NCI-H446 treated with DMSO at 0.1 percent for 48 hours (cell line): ENCODE measurements at regions not wholly inside any gene's neighbourhood (a gene's known extent, or its start where the extent isn't known, plus 50 kb on each side); places are given as distances from the start of the nearest gene placed in this dataset.
"Not testable (repeated sequence)": the region's sequence is repeated elsewhere in the genome, so short reads cannot be mapped to it uniquely, and the experiment has no call there.

Experiments
- DNase-seq: peaks from one replicate; lab custom pipeline; 2025; lab: John Stamatoyannopoulos, UW

- DNase-seq: no peak
These were observed 206.8 kb upstream of the ZNF217 start for GRCh38 chr20:53800418-53800817.

GRCh38 chr20:53797085-53797484 is 203.4 kb upstream of the ZNF217 start:
- no peak for DNase-seq

DNA sequence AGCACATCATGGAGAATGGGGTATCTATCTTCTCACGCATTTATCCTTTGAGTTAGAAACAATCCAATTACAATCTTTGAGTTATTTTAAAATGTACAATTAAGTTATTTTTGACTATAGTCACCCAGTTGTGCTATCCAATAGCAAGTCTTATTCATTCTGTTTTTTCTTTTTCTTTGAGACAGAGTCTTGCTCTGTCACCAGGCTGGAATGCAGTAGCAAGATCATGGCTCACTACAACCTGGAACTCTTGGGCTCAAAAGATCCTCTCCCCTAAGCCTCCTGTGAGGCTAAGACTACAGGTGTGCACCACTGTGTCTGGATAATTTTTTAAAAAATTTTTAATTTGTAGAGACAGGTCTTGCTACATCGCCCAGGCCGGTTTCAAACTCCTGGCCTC is 201.5 kb upstream of the ZNF217 start:
- DNase-seq: no peak

- DNase-seq: no peak
These were observed 201.0 kb upstream of the ZNF217 start for GRCh38 chr20:53794529-53795115.

DNA sequence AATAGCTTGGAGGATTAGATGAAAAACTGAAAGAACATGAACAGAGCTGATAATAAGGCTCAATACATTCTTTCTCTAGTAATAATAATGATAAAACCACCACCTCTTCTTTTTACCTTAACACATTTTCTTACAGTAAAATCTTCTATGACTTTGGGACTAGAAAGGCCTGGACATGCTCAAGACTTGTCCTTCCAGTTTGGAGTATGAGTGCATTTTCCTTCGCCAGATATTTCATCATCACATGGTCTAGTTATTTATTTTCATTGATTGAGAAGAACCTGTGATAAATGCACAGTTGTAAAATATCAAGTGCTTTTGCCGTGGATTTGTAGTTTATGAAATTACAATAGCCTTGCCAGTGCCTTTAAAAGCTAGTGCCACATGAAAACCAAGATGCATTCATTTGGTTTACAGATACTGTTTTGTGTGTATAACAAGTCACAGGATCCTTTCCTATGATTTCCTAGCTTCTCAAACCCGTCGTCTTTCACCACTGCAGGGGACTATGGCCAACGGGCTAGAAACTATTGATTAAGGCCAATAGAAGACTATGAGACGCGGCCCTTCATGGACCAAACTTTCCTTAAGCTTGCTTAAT is 200.2 kb upstream of the ZNF217 start:
- DNase-seq: no peak

- no peak for DNase-seq
These were observed 199.4 kb upstream of the ZNF217 start for GRCh38 chr20:53792946-53793536.

GRCh38 chr20:53789989-53790675 is 196.5 kb upstream of the ZNF217 start:
- DNase-seq: no peak

DNA sequence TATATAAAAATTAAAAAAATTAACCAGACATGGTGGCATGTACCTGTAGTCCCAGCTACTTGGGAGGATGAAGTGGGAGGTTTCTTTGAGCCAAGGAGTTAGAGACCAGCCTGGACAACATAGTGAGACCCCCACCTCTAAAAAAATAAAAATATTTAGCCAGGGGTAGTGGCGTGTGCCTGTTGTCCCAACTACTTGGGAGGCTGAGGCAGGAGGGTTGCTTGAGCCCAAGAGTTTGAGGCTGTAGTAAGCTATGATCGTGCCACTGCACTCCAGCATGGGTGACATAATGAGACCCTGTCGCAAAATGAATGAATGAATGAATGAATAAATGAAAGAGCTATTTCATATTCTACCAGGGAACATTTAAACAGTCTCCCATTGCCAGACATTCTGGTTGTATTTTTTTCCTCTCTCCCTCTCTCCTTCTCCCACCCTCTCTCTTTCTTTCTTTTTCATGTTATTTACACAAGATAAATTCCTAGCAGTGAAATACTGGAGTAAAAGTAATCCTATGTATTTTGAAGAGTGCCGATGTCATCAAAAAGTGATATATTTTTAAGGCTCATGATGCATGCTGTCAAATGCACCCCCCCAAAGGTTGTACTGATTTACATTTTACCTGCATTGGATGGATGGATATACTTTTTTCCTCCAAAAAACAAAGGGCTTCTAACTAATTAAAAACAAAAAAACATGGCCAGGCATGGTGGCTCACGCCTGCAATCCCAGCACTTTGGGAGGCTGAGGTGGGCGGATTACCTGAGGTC is 194.8 kb upstream of the ZNF217 start:
- no peak for DNase-seq

GRCh38 chr20:53787491-53787931 is 193.9 kb upstream of the ZNF217 start:
- not testable (repeated sequence) for DNase-seq

DNA sequence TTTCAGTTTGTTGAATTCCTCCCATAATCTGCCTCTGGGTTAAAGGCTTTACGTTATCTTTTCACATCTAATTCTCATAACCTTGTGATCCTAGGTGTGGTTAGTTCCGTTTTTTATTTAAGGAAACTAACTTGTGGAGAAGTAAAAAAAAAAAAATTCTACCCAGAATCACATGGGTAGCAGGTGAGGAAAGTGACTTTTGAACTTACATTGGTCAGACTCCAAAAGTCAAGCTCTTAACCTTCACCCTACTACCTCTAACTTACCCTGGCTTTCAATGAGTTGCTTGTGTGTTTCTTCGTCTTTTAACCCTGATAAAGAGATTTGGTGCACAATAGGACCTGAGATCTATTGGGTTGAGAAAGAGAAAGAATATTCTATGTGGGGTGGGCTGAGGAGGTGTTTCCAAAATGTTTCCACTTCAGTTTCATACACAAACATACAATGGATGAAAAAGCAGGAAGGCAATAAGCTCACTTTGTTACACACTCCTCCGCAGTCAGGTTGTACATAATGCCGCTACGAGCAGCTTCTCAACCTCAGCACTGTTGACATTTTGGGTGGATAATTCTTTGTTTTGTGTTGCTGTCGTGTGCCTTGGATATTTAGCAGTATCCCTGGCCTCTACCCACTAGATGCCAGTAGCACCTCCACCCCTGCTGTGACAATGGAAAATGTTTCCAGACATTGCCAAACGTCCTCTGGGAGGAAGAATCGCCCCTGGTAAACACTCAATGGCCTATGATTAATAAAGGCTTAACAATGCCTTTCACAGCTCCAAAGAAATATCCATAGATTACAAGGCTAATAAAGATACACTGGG is 193.0 kb upstream of the ZNF217 start:
- no peak for DNase-seq

GRCh38 chr20:53786071-53786444 is 192.4 kb upstream of the ZNF217 start:
- DNase-seq: no peak

GRCh38 chr20:53785320-53785719 is 191.7 kb upstream of the ZNF217 start:
- no peak for DNase-seq

- no peak for DNase-seq
These were observed 190.1 kb upstream of the ZNF217 start for GRCh38 chr20:53783768-53784167.

GRCh38 chr20:53782612-53783246 is 189.1 kb upstream of the ZNF217 start:
- no peak for DNase-seq

DNA sequence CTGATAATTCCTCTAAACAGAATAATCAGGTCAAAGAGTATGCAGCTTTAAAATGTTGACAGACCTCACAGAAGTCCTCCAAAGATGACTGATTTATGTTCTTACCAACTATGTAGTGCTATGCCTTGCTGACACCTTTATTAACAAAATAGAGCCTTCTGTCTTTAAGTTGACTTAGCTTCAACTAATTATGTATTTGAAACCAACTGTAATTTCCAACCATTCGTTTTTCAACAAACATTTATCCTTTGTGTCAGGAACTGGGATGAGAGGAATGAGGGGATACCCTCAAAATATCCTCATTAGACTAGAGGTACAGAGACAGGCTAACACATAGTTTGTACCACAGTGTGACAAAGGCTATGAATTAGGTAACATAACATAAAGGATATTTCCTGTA is 186.2 kb upstream of the ZNF217 start:
- DNase-seq: no peak

GRCh38 chr20:53778736-53779135 is 185.1 kb upstream of the ZNF217 start:
- no peak for DNase-seq

- no peak for DNase-seq
These were observed 184.4 kb upstream of the ZNF217 start for GRCh38 chr20:53778041-53778516.

- DNase-seq: not testable (repeated sequence)
These were observed 183.8 kb upstream of the ZNF217 start for GRCh38 chr20:53777402-53777801.

DNA sequence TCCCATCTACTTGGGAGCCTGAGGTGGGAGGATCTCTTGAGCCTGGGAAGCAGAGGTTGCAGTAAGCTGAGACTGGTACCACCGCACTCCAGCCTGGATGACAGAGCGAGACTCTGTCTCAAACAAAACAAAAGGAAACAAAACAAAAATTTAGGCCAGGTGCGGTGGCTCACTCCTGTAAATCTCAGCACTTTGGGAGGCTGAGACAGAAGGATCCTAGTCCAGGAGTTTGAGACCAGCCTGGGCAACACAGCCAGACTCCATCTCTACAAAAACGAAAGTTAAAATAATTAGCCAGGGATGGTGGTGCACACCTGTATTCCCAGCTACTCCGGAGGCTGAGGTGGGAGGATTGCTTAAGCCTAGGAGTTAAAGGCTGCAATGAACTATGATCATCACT is 183.2 kb upstream of the ZNF217 start:
- DNase-seq: no peak

- no peak for DNase-seq
These were observed 181.0 kb upstream of the ZNF217 start for GRCh38 chr20:53774461-53775203.
